Mesendoderm (in vitro differentiated cells): ENCODE measurements at regions not wholly inside any gene's neighbourhood (a gene's known extent, or its start where the extent isn't known, plus 50 kb on each side); places are given as distances from the start of the nearest gene placed in this dataset.
"Not testable (repeated sequence)": the region's sequence is repeated elsewhere in the genome, so short reads cannot be mapped to it uniquely, and the experiment has no call there.

Source experiments
- DNase-seq: peaks from one replicate; pipeline ENCODE4 v3.0.0; 2013
- H2AK5ac ChIP-seq: 2 replicates; pipeline ENCODE4 v1.6.1; 2013; ENCODE audit warnings: low read length, inconsistent platforms
- H2BK120ac ChIP-seq: 2 replicates; pipeline ENCODE4 v1.6.1; 2013; ENCODE audit warnings: low read depth, mild to moderate bottlenecking, low read length, moderate library complexity, mixed read lengths
- H2BK15ac ChIP-seq: replicated peaks from 2 replicates; pipeline ENCODE4 v1.6.1; 2013; ENCODE audit warnings: low read depth, mild to moderate bottlenecking, moderate library complexity
- H2BK5ac ChIP-seq: 2 replicates; pipeline ENCODE4 v1.6.1; 2013; ENCODE audit warnings: low read length, inconsistent platforms
- H3K18ac ChIP-seq: 2 replicates; pipeline ENCODE4 v1.6.1; 2013; ENCODE audit warnings: mild to moderate bottlenecking, low read length, mixed read lengths
- H3K23ac ChIP-seq: one replicate; pipeline ENCODE4 v1.6.1; 2013; ENCODE audit warnings: low read length
- H3K27ac ChIP-seq: 2 replicates; pipeline ENCODE4 v1.5.1; 2013; ENCODE audit warnings: low read depth, mild to moderate bottlenecking, inconsistent platforms, low read length, moderate library complexity
- H3K27me3 ChIP-seq: 2 replicates; pipeline ENCODE4 v1.6.1; 2013; ENCODE audit warnings: low read length, control low read depth, mild to moderate bottlenecking, inconsistent platforms; ENCODE audit not compliant: insufficient read depth, poor library complexity
- H3K36me3 ChIP-seq: 2 replicates; pipeline ENCODE4 v1.6.1; 2013; ENCODE audit warnings: low read length, inconsistent platforms; ENCODE audit not compliant: control insufficient read depth, insufficient read depth
- H3K4ac ChIP-seq: one replicate; pipeline ENCODE4 v1.6.1; 2013; ENCODE audit warnings: low read depth, mild to moderate bottlenecking, low read length, moderate library complexity
- H3K4me1 ChIP-seq: 2 replicates; pipeline ENCODE4 v1.6.1; 2013; ENCODE audit warnings: low read depth, low read length, inconsistent platforms; ENCODE audit not compliant: control insufficient read depth
- H3K4me2 ChIP-seq: 2 replicates; pipeline ENCODE4 v1.6.1; 2013; ENCODE audit warnings: low read length
- H3K4me3 ChIP-seq: 2 replicates; pipeline ENCODE4 v1.5.1; 2013; ENCODE audit warnings: mild to moderate bottlenecking, low read length
- H3K56ac ChIP-seq: one replicate; pipeline ENCODE4 v1.6.1; 2013; ENCODE audit warnings: low read length
- H3K79me1 ChIP-seq: 2 replicates; pipeline ENCODE4 v1.6.1; 2013; ENCODE audit warnings: low read length, inconsistent platforms
- H3K79me2 ChIP-seq: 2 replicates; pipeline ENCODE4 v1.6.1; 2013; ENCODE audit warnings: mild to moderate bottlenecking, low read length; ENCODE audit not compliant: control insufficient read depth, insufficient read depth
- H3K9ac ChIP-seq: 2 replicates; pipeline ENCODE4 v1.6.1; 2013; ENCODE audit warnings: low read length, inconsistent platforms
- H4K5ac ChIP-seq: one replicate; pipeline ENCODE4 v1.6.1; 2013; ENCODE audit warnings: low read length
- H4K8ac ChIP-seq: one replicate; pipeline ENCODE4 v1.6.1; 2013; ENCODE audit warnings: low read depth, mild to moderate bottlenecking, control low read depth, low read length, moderate library complexity
- WGBS: extraction: QIAGEN DNeasy Blood & Tissue Kit; methylation state at CpG from one replicate; pipeline ENCODE4 v1.1.7; 2013; ENCODE audit warnings: low lambda C conversion rate, missing lambda C conversion rate; ENCODE audit not compliant: insufficient coverage; ENCODE audit errors: extremely low coverage; 5-methylcytosine and 5-hydroxymethylcytosine counted together

DNA sequence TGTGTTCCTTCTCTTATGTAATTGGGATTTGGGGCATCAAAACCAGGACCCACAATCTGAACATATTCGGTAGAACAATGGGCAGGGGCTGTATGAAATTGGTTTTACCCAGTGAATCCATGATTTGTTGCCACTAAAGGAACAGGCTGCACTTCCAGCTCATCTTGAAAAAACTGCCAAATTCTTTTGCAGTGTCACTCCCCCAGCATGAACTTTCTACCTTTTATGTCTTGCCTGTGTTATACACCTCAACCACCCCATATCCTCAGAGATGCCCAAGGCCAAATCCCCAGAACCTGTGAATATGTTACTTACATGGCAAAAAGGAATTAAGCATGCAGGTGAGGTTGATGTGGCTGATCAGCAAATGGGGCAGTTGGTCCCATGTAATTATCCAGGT is 280.2 kb upstream of the ECI2 start:
- Histone ChIP-seq H3K56ac (no peak overlapping the region), H3K4me2 (no peak overlapping the region)

DNA sequence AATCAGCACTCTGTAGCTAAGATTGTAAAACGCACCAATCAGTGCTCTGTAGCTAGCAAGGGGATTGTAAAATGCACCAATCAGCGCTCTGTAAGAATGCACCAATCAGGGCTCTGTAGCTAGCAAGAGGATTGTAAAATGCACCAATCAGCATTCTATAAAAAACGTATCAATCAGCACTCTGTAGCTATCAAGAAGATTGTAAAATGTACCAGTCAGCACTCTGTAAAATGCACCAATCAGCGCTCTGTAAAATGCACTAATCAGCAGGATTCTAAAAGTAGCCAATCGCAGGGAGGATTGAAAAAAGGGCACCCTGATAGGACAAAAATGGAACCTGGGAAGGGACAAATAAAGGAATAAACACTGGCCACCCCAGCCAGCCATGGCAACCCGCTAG is 278.7 kb upstream of the ECI2 start:
- WGBS, result no CpG with 5 or more reads among the region's 6 CpGs
- H3K56ac ChIP-seq, H3K79me1 ChIP-seq, H3K36me3 ChIP-seq, H3K4ac ChIP-seq, H3K4me3 ChIP-seq, H2BK5ac ChIP-seq, DNase-seq, H2BK120ac ChIP-seq, H3K9ac ChIP-seq, H3K79me2 ChIP-seq, H2BK15ac ChIP-seq, H3K23ac ChIP-seq, H4K8ac ChIP-seq, H3K27ac ChIP-seq, H3K4me1 ChIP-seq, H2AK5ac ChIP-seq, H3K27me3 ChIP-seq, H3K18ac ChIP-seq, H3K4me2 ChIP-seq, H4K5ac ChIP-seq: not testable (repeated sequence)

More for the DNA sequence above, 280.2 kb upstream of the ECI2 start:
- no peak for DNase-seq
- H2BK5ac ChIP-seq, result no peak overlapping the region
- no CpG with 5 or more reads among the region's 1 CpG for WGBS
- no peak overlapping the region for H4K8ac ChIP-seq
- H2BK120ac ChIP-seq, result no peak overlapping the region
- H3K9ac ChIP-seq, result no peak overlapping the region
- no peaks in the 10 kb centered on the region for H3K27me3 ChIP-seq
- H3K27ac ChIP-seq, result no peak overlapping the region
- H3K36me3 ChIP-seq, result no peaks in the 10 kb centered on the region
- no peak overlapping the region for H3K23ac ChIP-seq
- H2BK15ac ChIP-seq, result no peak overlapping the region
- H3K18ac ChIP-seq, result no peak overlapping the region
- no peak overlapping the region for H4K5ac ChIP-seq
- H3K4me1 ChIP-seq, result no peaks in the 10 kb centered on the region
- H3K4ac ChIP-seq, result no peak overlapping the region
- H3K4me3 ChIP-seq, result no peak overlapping the region
- no peaks in the 10 kb centered on the region for H3K79me1 ChIP-seq
- H2AK5ac ChIP-seq, result no peak overlapping the region
- no peaks in the 10 kb centered on the region for H3K79me2 ChIP-seq

DNA sequence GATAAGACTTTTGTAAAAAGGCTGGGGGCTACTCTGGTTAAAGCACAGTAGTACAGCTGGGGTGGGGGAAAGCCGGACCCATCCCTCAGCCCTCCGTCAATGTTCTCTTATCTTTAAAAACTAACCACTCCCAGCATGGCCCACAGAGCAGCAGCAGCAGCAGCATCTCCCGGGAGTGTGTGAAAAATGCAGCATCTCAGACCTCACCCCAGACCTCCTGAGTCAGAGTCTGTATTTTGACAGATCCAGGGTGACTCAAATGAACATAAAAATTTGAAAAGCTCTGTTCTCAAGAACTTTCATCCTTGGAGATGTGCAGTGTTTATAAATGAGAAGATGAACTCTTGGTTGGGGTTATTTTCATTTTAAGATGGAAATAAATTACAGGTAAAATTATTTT is 277.7 kb upstream of the ECI2 start:
- no peak overlapping the region for H3K4me2 ChIP-seq
- no peaks in the 10 kb centered on the region for H3K36me3 ChIP-seq
- H3K4me3 ChIP-seq, result no peak overlapping the region
- H3K9ac ChIP-seq, result no peak overlapping the region
- no peak overlapping the region for H3K23ac ChIP-seq
- WGBS, result no CpG with 5 or more reads among the region's 3 CpGs
- no peak overlapping the region for H3K56ac ChIP-seq
- no peaks in the 10 kb centered on the region for H3K79me2 ChIP-seq
- H2BK120ac ChIP-seq, result no peak overlapping the region
- DNase-seq, result no peak
- no peak overlapping the region for H4K8ac ChIP-seq
- H3K27ac ChIP-seq, result no peak overlapping the region
- no peaks in the 10 kb centered on the region for H3K79me1 ChIP-seq
- H4K5ac ChIP-seq, result no peak overlapping the region
- no peak overlapping the region for H2BK15ac ChIP-seq
- H3K4ac ChIP-seq, result no peak overlapping the region
- H3K18ac ChIP-seq, result no peak overlapping the region
- no peaks in the 10 kb centered on the region for H3K4me1 ChIP-seq
- H2BK5ac ChIP-seq, result no peak overlapping the region
- H3K27me3 ChIP-seq, result no peaks in the 10 kb centered on the region
- no peak overlapping the region for H2AK5ac ChIP-seq

DNA sequence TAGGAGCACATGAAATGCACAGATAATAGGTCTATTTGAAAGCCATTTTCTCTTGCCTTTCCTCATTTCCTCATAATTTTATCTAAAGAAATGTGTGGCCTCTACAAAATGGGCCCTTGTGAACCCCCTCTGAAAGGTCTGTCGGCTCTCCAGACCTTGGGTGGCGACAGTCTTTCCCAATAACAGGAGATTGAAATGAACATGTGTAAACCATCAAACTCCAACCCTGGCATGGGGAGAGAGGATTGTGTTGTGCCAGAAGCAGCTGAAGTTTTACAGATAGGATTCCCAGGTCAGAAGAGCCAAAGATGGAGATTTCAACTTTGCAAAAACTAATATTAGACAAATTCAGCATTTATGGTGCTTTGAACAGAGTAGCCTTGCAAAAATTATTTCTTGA is 277.1 kb upstream of the ECI2 start:
- Histone ChIP-seq H3K23ac (no peak overlapping the region), H3K27ac (no peak overlapping the region), H3K4me2 (no peak overlapping the region)

DNA sequence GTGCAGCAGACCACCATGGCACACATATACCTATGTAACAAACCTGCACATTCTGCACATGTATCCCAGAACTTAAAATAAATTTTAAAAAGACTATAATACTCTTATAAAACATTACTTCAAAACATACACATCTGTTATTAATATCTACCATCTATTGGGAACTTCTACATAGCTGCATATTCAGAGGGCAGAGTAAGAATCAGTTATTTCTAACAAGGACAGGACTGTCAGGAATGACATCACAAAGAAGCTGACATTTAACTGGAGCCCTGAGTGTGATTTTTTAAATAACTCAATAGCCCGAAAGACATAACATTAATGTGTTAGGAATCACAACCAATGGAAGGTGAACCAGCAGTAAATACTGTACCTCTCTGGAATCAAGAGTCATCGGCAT is 276.7 kb upstream of the ECI2 start:
- H3K18ac ChIP-seq, result no peak overlapping the region

More for the DNA sequence above, 277.1 kb upstream of the ECI2 start:
- Histone ChIP-seq H4K5ac (no peak overlapping the region), H3K4me3 (no peak overlapping the region), H3K56ac (no peak overlapping the region), H3K4ac (no peak overlapping the region), H2AK5ac (no peak overlapping the region), H3K9ac (no peak overlapping the region), H2BK120ac (no peak overlapping the region), H3K18ac (no peak overlapping the region), H4K8ac (no peak overlapping the region), H3K79me1 (no peaks in the 10 kb centered on the region), H3K4me1 (no peaks in the 10 kb centered on the region), H2BK5ac (no peak overlapping the region), H3K79me2 (no peaks in the 10 kb centered on the region), H2BK15ac (no peak overlapping the region), H3K27me3 (no peaks in the 10 kb centered on the region), H3K36me3 (no peaks in the 10 kb centered on the region)
- WGBS, result no CpG with 5 or more reads among the region's 2 CpGs
- DNase-seq, result no peak

DNA sequence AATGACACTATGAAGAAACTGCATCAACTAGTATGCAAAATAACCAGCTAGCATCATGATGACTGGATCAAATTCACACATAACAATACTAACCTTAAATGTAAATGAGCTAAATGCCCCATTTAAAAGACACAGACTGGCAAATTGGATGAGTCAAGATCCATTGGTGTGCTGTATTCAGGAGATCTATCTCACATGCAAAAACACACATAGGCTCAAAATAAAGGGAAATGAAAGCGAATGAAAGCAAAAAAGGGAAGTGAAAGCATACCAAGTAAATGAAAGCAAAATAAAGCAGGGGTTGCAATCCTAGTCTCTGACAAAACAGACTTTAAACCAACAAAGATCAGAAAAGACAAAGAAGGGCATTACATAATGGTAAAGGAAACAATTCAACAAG is 272.3 kb upstream of the ECI2 start:
- H2AK5ac ChIP-seq, result not testable (repeated sequence)

More for the DNA sequence above, 276.7 kb upstream of the ECI2 start:
- no peak overlapping the region for H4K8ac ChIP-seq
- no peaks in the 10 kb centered on the region for H3K79me2 ChIP-seq
- no peaks in the 10 kb centered on the region for H3K79me1 ChIP-seq
- H3K27ac ChIP-seq, result no peak overlapping the region
- H3K27me3 ChIP-seq, result no peaks in the 10 kb centered on the region
- no peaks in the 10 kb centered on the region for H3K36me3 ChIP-seq
- WGBS, result no CpG with 5 or more reads among the region's 2 CpGs
- H2BK5ac ChIP-seq, result no peak overlapping the region
- no peak overlapping the region for H3K9ac ChIP-seq
- H4K5ac ChIP-seq, result no peak overlapping the region
- H2AK5ac ChIP-seq, result no peak overlapping the region
- H3K4me1 ChIP-seq, result no peaks in the 10 kb centered on the region
- H3K4me2 ChIP-seq, result no peak overlapping the region
- no peak overlapping the region for H3K4ac ChIP-seq
- no peak overlapping the region for H3K4me3 ChIP-seq
- no peak overlapping the region for H2BK15ac ChIP-seq
- no peak overlapping the region for H2BK120ac ChIP-seq
- no peak for DNase-seq
- H3K56ac ChIP-seq, result no peak overlapping the region
- no peak overlapping the region for H3K23ac ChIP-seq

More for the DNA sequence above, 272.3 kb upstream of the ECI2 start:
- not testable (repeated sequence) for H3K9ac ChIP-seq, H3K23ac ChIP-seq, H2BK120ac ChIP-seq, H3K4ac ChIP-seq, H3K36me3 ChIP-seq, H3K4me1 ChIP-seq, H3K4me3 ChIP-seq, H3K79me2 ChIP-seq, H3K4me2 ChIP-seq, H3K56ac ChIP-seq, H3K27ac ChIP-seq, H3K18ac ChIP-seq, DNase-seq, H2BK5ac ChIP-seq, H2BK15ac ChIP-seq, H3K27me3 ChIP-seq, H4K5ac ChIP-seq, H4K8ac ChIP-seq, H3K79me1 ChIP-seq
- no CpG with 5 or more reads among the region's 1 CpG for WGBS
